Prostate gland (tissue), 2 donors: ENCODE measurements at regions not wholly inside any gene's neighbourhood (a gene's known extent, or its start where the extent isn't known, plus 50 kb on each side); places are given as distances from the start of the nearest gene placed in this dataset.

ENCODE experiments used
- CTCF ChIP-seq, 4 experiments: fragments of 200-600 bp in 2 of 4; fragments of 450-650 bp in 2 of 4; sonication (generic) in 2 of 4; IDR thresholded peaks; 1 replicate in 3 of 4; 2 replicates in 1 of 4; pipeline ENCODE4 v1.5.1; 2016 to 2019; ENCODE audit warnings: antibody characterized with exemption in 4 of 4, mild to moderate bottlenecking in 2 of 4, moderate library complexity in 2 of 4
- POLR2A ChIP-seq: fragments of 450-650 bp; IDR thresholded peaks from one replicate; pipeline ENCODE4 v1.6.1; 2016; ENCODE audit warnings: antibody characterized with exemption, mild to moderate bottlenecking
- POLR2AphosphoS5 ChIP-seq: sonication (generic); formaldehyde crosslinking; IDR thresholded peaks from one replicate; pipeline ENCODE4 v1.6.1; 2017; ENCODE audit warnings: antibody characterized with exemption

GRCh38 chr4:54914781-54915180, 210.6 kb downstream of the KDR start:
- TF ChIP-seq CTCF (IDR thresholded peaks at IDR 0.05) (no peak), POLR2A (no peak), POLR2AphosphoS5 (no peak)
